ENCODE measurements at regions not wholly inside any gene's neighbourhood (a gene's known extent, or its start where the extent isn't known, plus 50 kb on each side); places are given as distances from the start of the nearest gene placed in this dataset.
"Not testable (repeated sequence)": the region's sequence is repeated elsewhere in the genome, so short reads cannot be mapped to it uniquely, and the experiment has no call there.

DNA sequence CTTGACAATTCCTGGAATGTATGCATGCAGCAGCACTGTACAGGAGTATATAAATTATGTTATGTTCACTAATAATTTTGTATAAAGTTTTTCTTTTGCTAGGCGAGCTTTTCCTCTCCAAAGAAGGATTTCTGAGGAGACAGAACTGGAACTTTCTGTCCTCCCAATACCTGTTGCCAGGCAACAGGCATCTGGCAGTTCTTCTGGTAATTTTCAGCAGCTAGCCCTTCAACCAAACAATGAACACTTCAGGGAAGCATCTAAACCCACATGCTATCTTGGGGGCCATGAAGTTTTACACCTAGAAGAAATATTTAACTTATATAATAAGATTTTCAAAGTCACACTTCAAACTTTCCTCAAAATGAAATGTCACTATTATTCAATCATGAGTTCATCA lies 162.9 kb upstream of the SYT10 start:
- no peak for DNase-seq (ENCODE audit: low read depth)
- TF ChIP-seq CTCF (conservative IDR thresholded peaks at IDR 0.05; ENCODE audit: control insufficient read depth, insufficient read depth, low read depth, low read length): no peak
- no peak overlapping the region for H3K4me3 ChIP-seq (ENCODE audit: control insufficient read depth, low read depth, low read length)

DNA sequence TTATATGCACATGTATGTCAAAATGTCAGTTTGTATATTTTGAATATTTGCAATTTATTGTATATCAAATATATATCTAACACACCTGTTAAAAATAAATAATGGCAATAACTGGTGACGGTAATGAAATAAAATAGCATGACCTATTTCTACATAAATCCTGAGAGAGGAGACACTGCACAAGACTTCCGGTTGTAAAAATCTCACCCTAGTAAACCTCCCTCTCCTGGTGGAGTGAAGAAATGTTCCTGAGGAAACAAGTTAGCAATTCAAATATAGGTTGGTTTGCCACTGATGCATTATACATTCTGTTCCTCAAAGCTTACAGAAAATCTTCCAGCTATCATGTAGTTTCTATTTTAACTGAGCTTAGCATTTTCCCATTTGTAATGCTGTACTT lies 166.1 kb upstream of the SYT10 start:
- no peak overlapping the region for H3K4me3 ChIP-seq (ENCODE audit: control insufficient read depth, low read depth, low read length)
- peak; percentile 2 for DNase-seq (ENCODE audit: low read depth)
- TF ChIP-seq CTCF (conservative IDR thresholded peaks at IDR 0.05; ENCODE audit: control insufficient read depth, insufficient read depth, low read depth, low read length): peak; percentile 10

DNA sequence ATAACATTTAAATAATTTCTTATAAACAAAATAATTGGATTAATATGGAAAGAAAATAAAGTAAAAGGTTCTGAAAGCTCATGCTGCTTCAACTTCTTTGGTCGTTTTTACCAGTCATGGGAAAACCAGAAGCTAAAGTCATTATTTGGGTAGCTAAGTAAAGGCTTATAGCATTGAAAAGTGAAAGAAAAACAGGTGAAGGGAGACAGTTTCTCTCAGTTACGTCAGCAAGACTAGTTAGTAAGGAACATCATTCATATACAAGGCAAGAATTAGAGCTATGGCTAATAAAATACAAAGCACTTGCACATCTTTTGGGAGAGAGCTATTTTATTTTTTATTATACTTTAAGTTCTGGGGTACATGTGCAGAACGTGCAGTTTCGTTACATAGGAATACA lies 170.3 kb upstream of the SYT10 start:
- no peak overlapping the region for H3K4me3 ChIP-seq (ENCODE audit: control insufficient read depth, low read depth, low read length)
- TF ChIP-seq CTCF (conservative IDR thresholded peaks at IDR 0.05; ENCODE audit: control insufficient read depth, insufficient read depth, low read depth, low read length): no peak
- no peak for DNase-seq (ENCODE audit: low read depth)

DNA sequence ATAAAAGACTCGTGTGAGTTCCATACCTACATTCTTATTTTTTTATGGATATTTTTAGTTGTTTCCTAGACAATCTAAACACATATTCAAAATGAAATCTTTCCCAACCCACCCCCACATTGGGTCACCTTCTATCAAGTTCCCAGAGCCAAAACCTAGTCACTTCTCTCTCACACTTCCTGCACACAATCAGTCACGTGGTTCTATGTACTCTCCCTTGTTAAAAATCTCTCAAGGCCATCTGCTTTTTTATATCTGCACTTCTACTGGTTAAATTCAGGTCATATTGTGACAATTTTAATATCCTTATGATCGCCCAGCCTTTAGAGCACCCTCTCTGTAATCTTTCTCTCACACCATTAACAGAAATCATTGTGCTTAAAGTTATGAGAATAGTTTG lies 175.0 kb upstream of the SYT10 start:
- TF ChIP-seq CTCF (conservative IDR thresholded peaks at IDR 0.05; ENCODE audit: control insufficient read depth, insufficient read depth, low read depth, low read length): no peak
- H3K4me3 ChIP-seq (ENCODE audit: control insufficient read depth, low read depth, low read length): no peak overlapping the region
- DNase-seq (ENCODE audit: low read depth): no peak

- no peak for TF ChIP-seq CTCF (conservative IDR thresholded peaks at IDR 0.05; ENCODE audit: control insufficient read depth, insufficient read depth, low read depth, low read length)
- no peak overlapping the region for H3K4me3 ChIP-seq (ENCODE audit: control insufficient read depth, low read depth, low read length)
- no peak for DNase-seq (ENCODE audit: low read depth)
Measured at GRCh38 chr12:33617218-33617617, 177.6 kb upstream of the SYT10 start.

- TF ChIP-seq CTCF (conservative IDR thresholded peaks at IDR 0.05; ENCODE audit: control insufficient read depth, insufficient read depth, low read depth, low read length): no peak
- H3K4me3 ChIP-seq (ENCODE audit: control insufficient read depth, low read depth, low read length): no peak overlapping the region
- no peak for DNase-seq (ENCODE audit: low read depth)
Measured at GRCh38 chr12:33628087-33628486, 188.5 kb upstream of the SYT10 start.

DNA sequence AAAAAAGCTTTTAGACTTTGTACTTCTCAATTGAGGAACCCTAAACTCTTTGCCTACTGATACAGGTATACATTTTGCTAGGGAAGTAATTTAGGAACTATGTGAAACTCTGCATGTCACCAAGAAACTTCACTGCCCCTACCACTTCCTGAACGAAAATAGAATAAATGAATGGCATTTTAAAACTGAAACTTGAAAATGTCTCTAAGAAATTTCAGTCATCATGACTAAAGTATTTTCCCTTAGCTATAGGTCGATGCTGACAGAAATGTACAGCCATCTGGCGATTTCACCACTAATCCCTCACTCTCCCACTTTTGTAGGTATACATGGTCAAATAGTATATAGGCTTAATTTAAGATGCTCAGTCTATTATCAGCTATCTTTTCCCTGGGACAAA lies 194.9 kb upstream of the SYT10 start:
- DNase-seq (ENCODE audit: low read depth): no peak
- TF ChIP-seq CTCF (conservative IDR thresholded peaks at IDR 0.05; ENCODE audit: control insufficient read depth, insufficient read depth, low read depth, low read length): no peak
- H3K4me3 ChIP-seq (ENCODE audit: control insufficient read depth, low read depth, low read length): no peak overlapping the region

- DNase-seq (ENCODE audit: low read depth): not testable (repeated sequence)
Measured at GRCh38 chr12:33636930-33637329, 197.3 kb upstream of the SYT10 start.

More at GRCh38 chr12:33636930-33637329, 197.3 kb upstream of the SYT10 start:
- not testable (repeated sequence) for H3K4me3 ChIP-seq (ENCODE audit: control insufficient read depth, low read depth, low read length)

All from fibroblast of mammary gland (primary cell).